Type B pancreatic cell (in vitro differentiated cells): ENCODE measurements at regions not wholly inside any gene's neighbourhood (a gene's known extent, or its start where the extent isn't known, plus 50 kb on each side); places are given as distances from the start of the nearest gene placed in this dataset.
"Not testable (repeated sequence)": the region's sequence is repeated elsewhere in the genome, so short reads cannot be mapped to it uniquely, and the experiment has no call there.

ENCODE experiments used
- DNase-seq: peaks from one replicate; pipeline ENCODE4 v3.0.0; 2021; ENCODE audit warnings: mixed read lengths; ENCODE audit not compliant: unreplicated experiment; ENCODE audit errors: extremely low spot score
- H3K27ac Mint-ChIP-seq: 2 replicates; pipeline ENCODE4 v1.8.0; 2021; ENCODE audit warnings: mild to moderate bottlenecking, mixed read lengths
- H3K27me3 Mint-ChIP-seq: 2 replicates; pipeline ENCODE4 v1.8.0; 2021; ENCODE audit warnings: mixed read lengths
- H3K36me3 Mint-ChIP-seq: 2 replicates; pipeline ENCODE4 v1.8.0; 2021; ENCODE audit warnings: mixed read lengths
- H3K4me1 Mint-ChIP-seq: one replicate; pipeline ENCODE4 v1.8.0; 2021; ENCODE audit warnings: mixed read lengths; ENCODE audit not compliant: unreplicated experiment
- H3K4me3 Mint-ChIP-seq: 2 replicates; pipeline ENCODE4 v1.8.0; 2021; ENCODE audit warnings: mild to moderate bottlenecking, mixed read lengths
- H3K9me3 Mint-ChIP-seq: 2 replicates; pipeline ENCODE4 v1.8.0; 2021; ENCODE audit warnings: mixed read lengths
- CTCF ChIP-seq: fragments of 200-600 bp; sonication (generic); conservative IDR thresholded peaks from 2 replicates; pipeline ENCODE4 v1.5.0; 2021; ENCODE audit warnings: antibody characterized with exemption, mild to moderate bottlenecking

GRCh38 chr15:37397266-37398022 is 297.1 kb upstream of the MEIS2 start:
- no peak for DNase-seq
- H3K4me1 Mint-ChIP-seq = no peaks in the 10 kb centered on the region
- no peak overlapping the region for H3K27ac Mint-ChIP-seq
- no peaks in the 10 kb centered on the region for H3K9me3 Mint-ChIP-seq
- TF ChIP-seq CTCF = no peak
- H3K27me3 Mint-ChIP-seq = no peaks in the 10 kb centered on the region
- H3K4me3 Mint-ChIP-seq = no peak overlapping the region
- H3K36me3 Mint-ChIP-seq = no peaks in the 10 kb centered on the region

- Mint-ChIP-seq H3K36me3 (no peaks in the 10 kb centered on the region), H3K9me3 (peaks cover 3% of the 10 kb centered on the region)
These were observed 315.8 kb upstream of the MEIS2 start for GRCh38 chr15:37416103-37416502.

GRCh38 chr15:37425541-37425940 is 325.2 kb upstream of the MEIS2 start:
- H3K9me3 Mint-ChIP-seq = no peaks in the 10 kb centered on the region
- no peak overlapping the region for H3K27ac Mint-ChIP-seq
- TF ChIP-seq CTCF = no peak
- H3K4me3 Mint-ChIP-seq = no peak overlapping the region
- no peak for DNase-seq
- no peaks in the 10 kb centered on the region for H3K27me3 Mint-ChIP-seq
- no peaks in the 10 kb centered on the region for H3K4me1 Mint-ChIP-seq
- H3K36me3 Mint-ChIP-seq = no peaks in the 10 kb centered on the region

More at GRCh38 chr15:37416103-37416502, 315.8 kb upstream of the MEIS2 start:
- TF ChIP-seq CTCF = no peak
- no peak for DNase-seq
- Mint-ChIP-seq H3K4me1 (no peaks in the 10 kb centered on the region), H3K27ac (no peak overlapping the region), H3K27me3 (no peaks in the 10 kb centered on the region), H3K4me3 (no peak overlapping the region)

- H3K4me3 Mint-ChIP-seq, H3K4me1 Mint-ChIP-seq, DNase-seq, H3K27ac Mint-ChIP-seq, H3K36me3 Mint-ChIP-seq, H3K27me3 Mint-ChIP-seq, H3K9me3 Mint-ChIP-seq: not testable (repeated sequence)
These were observed 327.0 kb upstream of the MEIS2 start for GRCh38 chr15:37427393-37427792.

GRCh38 chr15:37446921-37447320 is 346.6 kb upstream of the MEIS2 start:
- Mint-ChIP-seq H3K4me1 (no peaks in the 10 kb centered on the region), H3K27ac (no peak overlapping the region), H3K27me3 (peaks cover 5% of the 10 kb centered on the region), H3K36me3 (no peaks in the 10 kb centered on the region), H3K4me3 (no peak overlapping the region), H3K9me3 (peaks cover 3% of the 10 kb centered on the region)
- no peak for TF ChIP-seq CTCF
- DNase-seq = no peak

GRCh38 chr15:37452498-37452897 is 352.1 kb upstream of the MEIS2 start:
- DNase-seq = no peak
- no peak for TF ChIP-seq CTCF
- H3K4me3 Mint-ChIP-seq = no peak overlapping the region
- H3K27ac Mint-ChIP-seq = no peak overlapping the region
- H3K27me3 Mint-ChIP-seq = no peaks in the 10 kb centered on the region
- no peaks in the 10 kb centered on the region for H3K36me3 Mint-ChIP-seq
- no peaks in the 10 kb centered on the region for H3K4me1 Mint-ChIP-seq
- peaks cover 8% of the 10 kb centered on the region for H3K9me3 Mint-ChIP-seq
